ENCODE measurements at regions not wholly inside any gene's neighbourhood (a gene's known extent, or its start where the extent isn't known, plus 50 kb on each side); places are given as distances from the start of the nearest gene placed in this dataset.
"Not testable (repeated sequence)": the region's sequence is repeated elsewhere in the genome, so short reads cannot be mapped to it uniquely, and the experiment has no call there.

DNA sequence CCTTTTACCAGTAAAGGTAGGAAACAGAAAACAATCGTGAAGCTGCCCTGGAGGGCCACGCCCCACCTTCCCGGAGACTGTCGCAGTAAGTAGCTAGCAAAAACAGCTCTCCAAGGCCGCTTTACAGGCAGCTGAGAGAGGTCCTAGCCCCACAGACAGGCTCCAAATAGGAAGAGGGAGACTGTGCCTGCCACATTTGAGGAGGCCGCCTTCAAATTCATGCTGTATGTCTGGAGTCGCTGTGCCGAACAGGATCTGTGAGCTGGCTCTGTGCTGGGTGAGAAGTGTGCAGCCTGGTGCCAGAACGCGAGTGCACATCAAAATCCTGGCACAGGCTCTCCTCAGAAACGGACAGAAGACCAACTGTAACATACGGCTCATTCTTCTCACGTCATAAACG is 582.2 kb downstream of the CETN3 start:
- DNase-seq = no peak

DNA sequence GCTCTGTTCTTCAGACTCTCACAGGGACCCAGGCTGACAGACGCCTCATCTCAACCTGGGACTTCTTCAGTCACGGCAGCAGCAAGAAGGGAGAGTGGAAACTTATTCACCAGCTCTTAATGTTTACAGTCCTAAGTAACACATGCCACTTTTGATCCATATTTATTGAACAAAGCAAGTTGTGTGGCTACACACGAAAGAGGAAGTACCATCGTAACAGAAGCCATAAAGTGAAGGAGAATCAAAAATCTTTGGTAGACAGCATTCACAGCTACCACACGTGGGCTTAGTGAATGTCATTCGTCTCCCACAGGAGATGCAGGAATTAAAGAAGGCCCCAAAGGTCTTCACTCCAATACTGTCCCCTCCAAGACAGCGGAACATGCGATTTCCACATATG is 582.6 kb downstream of the CETN3 start:
- DNase-seq = no peak

- no peak for DNase-seq
Observed at GRCh38 chr5:89823046-89823445, 586.5 kb downstream of the CETN3 start.

GRCh38 chr5:89817841-89818240 is 591.7 kb downstream of the CETN3 start:
- DNase-seq = no peak

DNA sequence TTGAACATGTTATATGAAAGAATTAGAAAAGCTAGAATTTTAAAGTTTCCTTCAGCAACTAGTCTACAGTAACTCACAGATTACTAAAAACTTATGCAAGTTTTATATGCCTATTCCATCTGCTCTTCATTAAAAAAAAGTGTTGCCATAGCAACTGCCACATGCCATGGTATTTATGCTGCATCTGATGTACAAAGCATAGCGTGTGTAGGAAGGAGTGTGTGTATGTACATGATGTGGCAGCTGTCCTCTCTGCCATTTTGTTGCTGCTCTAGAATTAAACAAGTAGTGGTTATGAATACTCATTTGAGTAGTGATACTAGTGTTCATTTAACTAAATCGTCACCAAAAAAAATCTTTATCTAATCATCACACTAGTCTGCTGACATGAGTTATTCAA is 593.5 kb downstream of the CETN3 start:
- DNase-seq = no peak

GRCh38 chr5:89800735-89801134 is 608.8 kb downstream of the CETN3 start:
- DNase-seq = not testable (repeated sequence)

GRCh38 chr5:89794504-89794903 is 615.1 kb downstream of the CETN3 start:
- not testable (repeated sequence) for DNase-seq

GRCh38 chr5:89779734-89780133 is 629.8 kb downstream of the CETN3 start:
- not testable (repeated sequence) for DNase-seq

GRCh38 chr5:89777758-89778157 is 631.8 kb downstream of the CETN3 start:
- DNase-seq = no peak

GRCh38 chr5:89769975-89770374 is 639.6 kb downstream of the CETN3 start:
- no peak for DNase-seq

GRCh38 chr5:89759802-89760201 is 649.8 kb downstream of the CETN3 start:
- no peak for DNase-seq

GRCh38 chr5:89758146-89758545 is 651.4 kb downstream of the CETN3 start:
- no peak for DNase-seq

DNA sequence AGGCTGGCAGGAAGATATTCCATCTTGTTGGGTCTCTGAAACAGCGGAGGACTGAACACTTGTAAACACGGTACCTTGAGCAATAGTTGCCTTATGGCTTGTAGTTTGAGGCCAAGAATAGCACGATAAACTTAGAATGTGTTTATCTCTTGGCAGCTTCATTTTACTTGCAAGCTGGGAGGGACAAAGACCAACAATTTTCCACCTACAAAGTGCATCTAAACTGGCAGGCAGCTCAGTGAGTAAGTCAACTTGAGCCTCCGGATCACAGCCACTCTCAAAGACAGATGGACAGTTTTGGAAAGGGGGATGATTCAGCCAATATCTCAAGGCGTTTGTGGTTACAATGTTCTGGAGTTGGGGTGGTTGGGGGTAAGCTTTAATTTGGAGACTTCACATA is 652.6 kb downstream of the CETN3 start:
- no peak for DNase-seq

DNA sequence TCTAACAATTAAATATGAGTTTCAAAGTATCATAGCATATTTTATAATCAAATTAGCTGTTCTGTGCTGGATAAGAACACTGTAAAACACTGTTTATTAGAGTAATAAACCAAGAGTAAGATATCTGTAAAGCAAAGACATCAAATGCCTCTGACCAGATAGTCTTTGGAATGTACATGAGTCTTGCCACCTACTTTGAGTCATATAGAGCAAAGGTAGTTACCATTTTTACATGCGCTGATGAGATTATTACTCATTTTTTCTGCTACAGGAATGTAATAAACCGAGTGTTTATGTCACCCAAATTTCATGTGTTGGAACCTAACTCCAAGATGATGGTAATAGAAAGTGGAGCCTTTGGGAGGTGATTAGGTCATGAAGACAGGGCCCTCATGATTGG is 654.5 kb downstream of the CETN3 start:
- no peak for DNase-seq

DNA sequence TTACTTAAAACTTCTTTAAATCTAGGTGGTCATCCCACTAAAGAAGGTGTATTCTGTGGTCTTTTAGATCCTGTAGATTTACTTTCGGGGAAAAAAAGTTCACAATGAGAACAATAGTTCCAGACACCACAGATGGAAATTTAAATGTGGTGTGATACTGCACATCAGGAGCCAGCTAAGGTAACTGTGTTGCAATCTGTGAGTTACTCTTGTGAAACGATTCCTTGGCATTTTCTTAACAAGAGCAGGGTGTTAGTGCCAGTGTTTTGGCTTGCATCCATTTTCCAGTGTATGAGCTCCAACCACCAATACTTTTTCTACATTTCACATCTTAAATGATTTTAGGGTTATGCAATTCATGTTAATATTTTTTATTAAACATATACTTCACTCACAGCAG is 674.5 kb downstream of the CETN3 start:
- DNase-seq = no peak

DNA sequence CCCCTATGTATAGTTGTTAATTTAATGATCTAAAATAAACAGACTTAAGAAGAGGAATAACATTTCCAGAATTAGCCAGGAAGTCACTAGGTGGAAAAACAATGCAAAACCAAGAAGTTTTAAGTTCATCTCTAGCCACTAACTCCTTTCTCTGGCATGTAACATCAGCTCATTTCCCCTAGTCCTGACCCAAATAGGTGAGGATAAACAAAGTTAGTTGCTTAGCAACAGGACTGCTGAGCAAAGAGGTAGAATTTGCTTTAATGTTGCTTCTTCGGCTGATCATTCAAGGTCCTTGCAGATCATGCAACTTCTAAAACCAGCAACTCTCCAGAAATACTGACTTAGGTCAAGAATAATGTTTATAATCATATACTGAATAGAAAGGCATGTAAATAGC is 675.8 kb downstream of the CETN3 start:
- DNase-seq = no peak

DNA sequence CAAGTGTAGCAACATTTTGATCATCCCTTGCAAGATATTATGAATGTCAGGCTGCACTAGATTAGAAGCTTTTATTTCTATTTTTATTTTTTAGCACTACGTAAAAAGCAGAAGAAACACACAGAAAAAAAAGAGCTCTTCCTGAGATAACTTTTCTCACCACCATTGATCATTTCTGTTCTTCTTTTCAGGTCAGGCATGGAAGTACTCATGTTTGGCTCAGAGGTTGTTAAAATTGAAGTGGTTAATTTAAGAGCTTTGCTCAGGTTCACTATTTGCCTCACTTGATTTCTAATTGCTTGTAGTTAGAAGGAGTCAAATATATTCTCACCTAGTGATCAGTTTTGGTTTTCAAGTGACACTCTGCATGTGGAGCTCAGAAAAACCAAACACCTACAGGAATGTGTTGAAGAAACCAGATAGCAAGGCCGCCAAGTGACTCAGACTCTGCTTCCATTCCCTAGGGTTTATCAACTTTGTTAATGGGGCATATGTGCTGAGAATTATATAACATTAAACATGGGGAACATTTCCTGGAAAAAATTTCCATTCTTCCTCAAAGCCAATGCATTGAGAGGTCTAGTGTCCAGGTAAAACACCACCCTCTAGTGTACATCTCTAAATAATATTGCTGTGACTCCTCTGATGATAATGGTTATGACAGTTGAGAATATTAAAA is 679.8 kb downstream of the CETN3 start:
- no peak for DNase-seq

DNA sequence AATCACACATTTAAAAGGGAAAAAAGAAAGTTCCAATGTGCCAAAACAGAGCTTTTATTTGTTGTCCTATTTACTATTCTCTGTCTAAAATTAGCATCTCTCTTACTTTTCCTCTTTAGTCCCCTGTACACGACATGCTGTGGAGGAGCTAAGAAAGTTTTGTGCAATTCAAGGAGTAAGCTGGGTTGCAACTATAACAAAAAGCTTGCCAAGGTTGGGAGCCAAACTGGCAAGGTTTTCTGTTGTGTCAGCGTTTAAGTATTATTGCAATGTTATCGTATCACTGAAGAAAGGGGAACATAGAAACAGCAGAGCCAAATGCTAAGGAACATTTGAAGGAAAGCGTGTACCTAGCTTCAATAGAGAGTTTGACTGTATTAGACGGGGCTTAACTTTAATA is 680.8 kb downstream of the CETN3 start:
- no peak for DNase-seq

DNA sequence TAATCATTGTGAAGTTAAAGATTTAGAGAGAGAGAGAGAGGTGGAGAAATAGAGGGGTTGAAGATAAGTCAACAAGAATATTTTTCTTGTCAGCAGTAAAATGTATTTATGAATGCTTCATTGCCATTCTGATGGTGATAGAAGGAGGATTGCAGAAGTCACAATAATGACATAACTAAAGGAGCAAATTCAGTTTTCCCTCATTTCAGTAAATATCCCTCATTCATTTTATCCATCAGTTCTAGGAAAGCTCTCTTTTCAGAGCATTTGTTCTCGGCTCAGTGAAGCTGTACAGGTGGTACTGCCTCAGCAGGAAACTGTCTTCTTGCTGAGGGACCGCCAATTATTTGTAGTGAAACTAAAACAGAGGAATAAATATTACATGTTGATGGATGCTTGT is 681.4 kb downstream of the CETN3 start:
- DNase-seq = no peak

- no peak for DNase-seq
Observed at GRCh38 chr5:89724379-89725095, 685.0 kb downstream of the CETN3 start.

GRCh38 chr5:89723907-89724306 is 685.6 kb downstream of the CETN3 start:
- DNase-seq = no peak

DNA sequence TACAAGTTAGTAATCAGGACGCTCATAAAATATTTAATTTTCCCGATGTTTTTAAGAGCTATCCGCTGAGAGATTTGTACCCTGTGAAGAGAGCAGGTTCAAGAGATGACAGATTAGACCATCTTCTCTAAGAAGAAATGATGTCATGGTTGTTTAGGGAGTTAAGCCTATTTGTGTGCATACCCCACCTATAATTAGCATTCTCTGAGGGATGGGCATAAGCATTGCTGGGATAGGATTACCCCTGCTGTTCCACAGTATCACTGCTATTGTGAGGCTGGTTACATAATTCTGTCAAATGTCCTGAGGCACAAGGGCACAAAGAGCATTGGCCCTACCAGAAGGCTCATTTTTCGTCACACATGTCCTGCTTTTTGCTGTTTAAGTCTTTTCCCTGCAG is 687.0 kb downstream of the CETN3 start:
- no peak for DNase-seq

DNA sequence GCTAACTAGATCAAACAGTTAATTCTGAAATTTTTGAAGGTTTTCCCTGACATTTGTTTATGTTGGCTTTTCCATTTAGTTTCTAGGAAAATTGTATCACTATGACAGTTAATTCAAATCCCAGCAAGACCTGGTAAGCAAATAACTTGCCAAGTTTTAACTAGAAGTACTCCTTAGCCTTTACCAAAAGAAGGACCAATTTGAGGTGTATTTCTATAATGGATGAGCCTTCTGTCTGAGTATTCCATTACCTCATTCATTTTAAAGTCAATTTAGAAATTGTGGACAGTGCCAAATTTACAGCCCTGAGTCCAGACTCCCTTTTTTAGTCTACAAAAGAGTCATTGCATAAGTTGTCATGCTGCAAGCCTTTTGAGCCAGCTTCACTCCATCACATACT is 687.6 kb downstream of the CETN3 start:
- DNase-seq = no peak

DNA sequence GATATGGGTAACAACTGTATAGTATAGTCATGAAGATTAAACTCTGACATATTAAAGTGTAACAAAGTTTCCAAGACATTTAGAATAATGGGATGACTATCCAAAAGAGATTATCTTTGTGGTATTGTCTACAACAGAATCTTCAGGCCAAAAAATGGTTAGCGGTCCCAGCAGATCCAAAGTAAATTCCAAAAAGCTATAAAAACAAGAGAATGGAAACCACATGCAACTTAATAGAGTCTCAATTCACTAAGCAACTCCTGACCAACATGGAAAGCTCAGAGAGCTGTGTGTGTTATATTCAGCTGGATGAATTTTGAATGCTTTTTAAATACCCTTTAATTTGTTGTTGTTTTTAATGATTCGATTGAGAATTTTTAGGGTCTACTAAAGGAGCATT is 688.2 kb downstream of the CETN3 start:
- DNase-seq = no peak

DNA sequence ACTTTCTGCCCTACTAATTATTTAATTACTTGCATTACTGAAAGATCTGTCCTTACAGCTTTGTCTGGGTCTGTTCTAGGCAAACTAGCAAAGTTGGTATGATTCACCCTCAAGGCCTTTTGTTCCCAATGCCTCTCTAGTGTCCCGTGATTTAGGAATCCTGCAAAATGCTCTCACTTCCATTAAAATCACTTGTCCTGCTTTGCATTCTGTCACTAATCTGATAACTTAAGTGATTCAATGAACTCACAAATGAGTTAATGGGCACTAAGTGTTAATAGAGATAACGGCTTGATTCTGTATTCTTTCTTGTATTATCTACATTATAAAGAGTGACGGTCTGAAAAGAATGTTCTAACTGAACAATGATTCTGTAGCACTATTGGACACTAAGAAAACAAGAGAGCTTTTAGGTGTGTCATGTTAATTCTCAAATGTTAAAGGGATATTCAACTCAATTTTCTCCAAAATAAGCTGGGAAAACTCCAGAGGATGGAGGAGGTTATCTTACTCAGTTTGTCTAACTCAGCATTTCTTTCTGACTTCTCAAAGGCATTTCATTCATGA is 697.3 kb downstream of the CETN3 start:
- DNase-seq = no peak
